Neural crest cell (in vitro differentiated cells): ENCODE measurements at regions not wholly inside any gene's neighbourhood (a gene's known extent, or its start where the extent isn't known, plus 50 kb on each side); places are given as distances from the start of the nearest gene placed in this dataset.

ENCODE experiments used
- DNase-seq: peaks from one replicate; pipeline ENCODE4 v3.0.0; 2021; ENCODE audit warnings: low read depth, mixed read lengths, low spot score
- H3K27ac Mint-ChIP-seq: one replicate; pipeline ENCODE4 v1.8.0; 2021; ENCODE audit warnings: mild to moderate bottlenecking, mixed read lengths; ENCODE audit not compliant: unreplicated experiment
- H3K27me3 Mint-ChIP-seq: 2 replicates; pipeline ENCODE4 v1.8.0; 2021; ENCODE audit warnings: low read depth, mild to moderate bottlenecking, mixed read lengths
- H3K36me3 Mint-ChIP-seq: 2 replicates; pipeline ENCODE4 v1.8.0; 2021; ENCODE audit warnings: low read depth, mild to moderate bottlenecking, mixed read lengths
- H3K4me1 Mint-ChIP-seq: 2 replicates; pipeline ENCODE4 v1.8.0; 2021; ENCODE audit warnings: mixed read lengths
- H3K4me3 Mint-ChIP-seq: one replicate; pipeline ENCODE4 v1.8.0; 2021; ENCODE audit warnings: mild to moderate bottlenecking, mixed read lengths
- H3K9me3 Mint-ChIP-seq: 2 replicates; pipeline ENCODE4 v1.8.0; 2021; ENCODE audit warnings: mixed read lengths
- CTCF ChIP-seq: fragments of 200-600 bp; sonication (generic); conservative IDR thresholded peaks from 2 replicates; pipeline ENCODE4 v1.5.0; 2021; ENCODE audit warnings: antibody characterized with exemption, mild to moderate bottlenecking

GRCh38 chr3:71890356-71890931 lies 105.5 kb upstream of the PROK2 start:
- Mint-ChIP-seq H3K27ac (no peak overlapping the region), H3K4me1 (peaks cover 18% of the 10 kb centered on the region), H3K27me3 (peaks cover 6% of the 10 kb centered on the region), H3K4me3 (no peak overlapping the region), H3K36me3 (no peaks in the 10 kb centered on the region), H3K9me3 (peaks cover 3% of the 10 kb centered on the region)
- no peak for DNase-seq
- no peak for TF ChIP-seq CTCF

GRCh38 chr3:71887256-71887655 lies 102.3 kb upstream of the PROK2 start:
- H3K4me3 Mint-ChIP-seq = no peak overlapping the region
- no peak overlapping the region for H3K27ac Mint-ChIP-seq
- no peaks in the 10 kb centered on the region for H3K36me3 Mint-ChIP-seq
- peaks cover 2% of the 10 kb centered on the region for H3K27me3 Mint-ChIP-seq
- DNase-seq = no peak
- peaks cover 3% of the 10 kb centered on the region for H3K9me3 Mint-ChIP-seq
- H3K4me1 Mint-ChIP-seq = peaks cover 39% of the 10 kb centered on the region
- TF ChIP-seq CTCF = no peak

GRCh38 chr3:71885006-71885405 lies 100.1 kb upstream of the PROK2 start:
- Mint-ChIP-seq H3K4me1 (peaks cover 50% of the 10 kb centered on the region), H3K36me3 (no peaks in the 10 kb centered on the region), H3K4me3 (no peak overlapping the region), H3K9me3 (peaks cover 3% of the 10 kb centered on the region), H3K27ac (no peak overlapping the region), H3K27me3 (peaks cover 2% of the 10 kb centered on the region)
- TF ChIP-seq CTCF = no peak
- no peak for DNase-seq

- Mint-ChIP-seq H3K27ac (no peak overlapping the region), H3K9me3 (no peaks in the 10 kb centered on the region), H3K4me3 (no peak overlapping the region), H3K27me3 (no peaks in the 10 kb centered on the region), H3K36me3 (no peaks in the 10 kb centered on the region), H3K4me1 (peaks cover 48% of the 10 kb centered on the region)
- no peak for TF ChIP-seq CTCF
- no peak for DNase-seq
Observed at GRCh38 chr3:71881732-71882131, 96.8 kb upstream of the PROK2 start.

GRCh38 chr3:71881041-71881440 lies 96.1 kb upstream of the PROK2 start:
- no peak for DNase-seq
- H3K36me3 Mint-ChIP-seq = no peaks in the 10 kb centered on the region
- no peaks in the 10 kb centered on the region for H3K27me3 Mint-ChIP-seq
- TF ChIP-seq CTCF = no peak
- no peak overlapping the region for H3K4me3 Mint-ChIP-seq
- no peak overlapping the region for H3K27ac Mint-ChIP-seq
- H3K9me3 Mint-ChIP-seq = no peaks in the 10 kb centered on the region
- H3K4me1 Mint-ChIP-seq = peaks cover 52% of the 10 kb centered on the region
